AG10803 (cell line): ENCODE measurements at regions not wholly inside any gene's neighbourhood (a gene's known extent, or its start where the extent isn't known, plus 50 kb on each side); places are given as distances from the start of the nearest gene placed in this dataset.

ENCODE experiments used
- DNase-seq: peaks from one replicate; pipeline ENCODE4 v3.0.0; 2010; ENCODE audit warnings: low read depth
- H3K4me3 ChIP-seq: 2 replicates; pipeline ENCODE4 v1.5.1; 2011; ENCODE audit warnings: mild to moderate bottlenecking, low read length, control low read depth
- TF ChIP-seq, protein P1 (sequence below): conservative IDR thresholded peaks from 2 replicates; pipeline ENCODE4 v1.5.1; 2011; ENCODE audit warnings: mild to moderate bottlenecking, low read length, control low read depth, inconsistent platforms

DNA sequence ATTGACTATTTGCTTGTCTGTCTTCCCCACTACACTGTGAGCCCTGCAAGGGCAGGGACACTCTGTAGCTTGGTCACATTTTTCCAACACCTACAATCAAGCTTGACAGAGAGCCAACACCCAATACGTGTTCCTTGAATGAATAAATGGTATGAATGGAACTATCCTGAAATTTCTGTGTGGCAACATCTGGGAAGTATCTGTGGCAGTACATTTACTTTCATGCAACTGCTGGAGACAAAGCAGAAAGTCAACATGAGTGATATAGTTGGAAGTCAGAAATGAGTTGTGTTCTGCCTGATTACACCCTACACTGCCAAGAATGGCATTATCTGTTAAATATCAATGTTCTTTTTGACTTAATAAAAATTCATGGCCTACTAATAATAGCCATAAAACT lies 343.5 kb upstream of the F9 start:
- DNase-seq = no peak
- no peak overlapping the region for H3K4me3 ChIP-seq
- TF ChIP-seq, protein P1, sequence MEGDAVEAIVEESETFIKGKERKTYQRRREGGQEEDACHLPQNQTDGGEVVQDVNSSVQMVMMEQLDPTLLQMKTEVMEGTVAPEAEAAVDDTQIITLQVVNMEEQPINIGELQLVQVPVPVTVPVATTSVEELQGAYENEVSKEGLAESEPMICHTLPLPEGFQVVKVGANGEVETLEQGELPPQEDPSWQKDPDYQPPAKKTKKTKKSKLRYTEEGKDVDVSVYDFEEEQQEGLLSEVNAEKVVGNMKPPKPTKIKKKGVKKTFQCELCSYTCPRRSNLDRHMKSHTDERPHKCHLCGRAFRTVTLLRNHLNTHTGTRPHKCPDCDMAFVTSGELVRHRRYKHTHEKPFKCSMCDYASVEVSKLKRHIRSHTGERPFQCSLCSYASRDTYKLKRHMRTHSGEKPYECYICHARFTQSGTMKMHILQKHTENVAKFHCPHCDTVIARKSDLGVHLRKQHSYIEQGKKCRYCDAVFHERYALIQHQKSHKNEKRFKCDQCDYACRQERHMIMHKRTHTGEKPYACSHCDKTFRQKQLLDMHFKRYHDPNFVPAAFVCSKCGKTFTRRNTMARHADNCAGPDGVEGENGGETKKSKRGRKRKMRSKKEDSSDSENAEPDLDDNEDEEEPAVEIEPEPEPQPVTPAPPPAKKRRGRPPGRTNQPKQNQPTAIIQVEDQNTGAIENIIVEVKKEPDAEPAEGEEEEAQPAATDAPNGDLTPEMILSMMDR = no peak

DNA sequence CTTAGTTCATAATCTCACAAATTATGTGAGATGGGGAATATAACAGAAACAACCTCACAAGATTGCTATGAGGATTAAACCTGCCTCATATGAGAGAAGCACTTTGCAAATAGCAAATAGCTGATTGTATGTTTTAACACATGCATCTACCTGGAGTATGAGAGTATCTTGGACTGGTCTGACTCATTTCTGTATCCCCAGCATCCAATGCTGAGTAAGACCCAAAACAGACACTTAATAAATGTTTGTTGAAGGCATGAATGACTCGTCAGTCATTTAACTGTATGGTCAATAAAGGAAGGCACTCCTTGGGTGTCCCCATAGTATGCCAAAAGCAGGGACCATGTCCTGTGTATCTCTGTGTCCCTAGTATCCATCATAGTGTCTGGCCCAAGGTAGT lies 350.9 kb upstream of the F9 start:
- H3K4me3 ChIP-seq = no peak overlapping the region
- TF ChIP-seq, protein P1 = no peak
- no peak for DNase-seq

- no peak overlapping the region for H3K4me3 ChIP-seq
- no peak for DNase-seq
- TF ChIP-seq, protein P1 = no peak
These were observed 351.6 kb upstream of the F9 start for GRCh38 chrX:139178980-139179379.

DNA sequence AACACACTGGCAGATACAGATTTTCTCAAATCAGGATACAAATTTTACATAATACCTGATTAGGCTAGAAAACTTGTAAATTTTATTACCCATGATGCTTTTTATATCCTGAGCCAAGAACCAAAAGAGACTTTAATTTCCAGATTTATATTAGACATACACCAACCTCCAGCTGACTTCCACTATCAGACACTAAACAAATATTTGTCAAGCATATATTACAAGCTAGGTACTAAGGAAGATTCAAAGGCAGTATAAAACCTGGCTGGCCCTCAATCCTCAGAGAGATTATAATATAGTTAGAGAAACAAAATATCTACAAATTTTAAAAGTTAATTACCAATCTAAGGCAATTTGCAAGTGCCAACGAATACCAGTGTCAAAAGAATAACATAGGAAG lies 357.8 kb upstream of the F9 start:
- DNase-seq = no peak
- TF ChIP-seq, protein P1 = no peak
- H3K4me3 ChIP-seq = no peak overlapping the region

DNA sequence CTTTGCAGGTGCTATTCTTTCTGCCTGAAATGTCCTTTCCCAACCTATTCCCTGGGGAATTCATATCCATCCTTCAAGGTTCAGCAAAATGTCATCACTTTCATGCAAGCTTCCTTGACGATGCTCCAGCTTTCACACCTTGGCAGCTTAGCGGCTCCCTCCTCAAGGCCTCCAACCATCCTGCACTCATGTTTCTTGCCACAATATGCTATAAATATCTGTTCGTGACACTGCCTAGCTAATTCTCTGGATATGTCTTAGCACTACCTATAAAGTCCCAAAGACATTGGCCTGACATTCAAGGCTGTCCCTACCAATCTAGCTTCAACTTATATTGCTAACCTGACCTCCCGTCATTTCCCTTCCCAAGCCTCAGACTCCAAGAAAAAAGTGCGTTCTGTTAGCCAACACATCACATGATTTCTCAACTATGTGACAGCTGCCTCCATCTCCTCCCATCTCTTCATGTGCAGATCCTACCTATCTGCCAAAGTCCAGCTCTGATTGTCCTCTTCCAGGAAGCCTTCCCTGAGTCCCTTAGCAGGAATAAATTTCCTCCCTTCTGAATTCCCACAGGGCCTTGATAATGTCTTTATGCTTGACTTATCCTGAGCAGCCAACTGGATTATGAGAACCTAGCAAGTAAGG lies 359.9 kb upstream of the F9 start:
- TF ChIP-seq, protein P1 = no peak
- no peak overlapping the region for H3K4me3 ChIP-seq
- no peak for DNase-seq

- DNase-seq = no peak
- TF ChIP-seq, protein P1 = no peak
- no peak overlapping the region for H3K4me3 ChIP-seq
These were observed 363.3 kb upstream of the F9 start for GRCh38 chrX:139167282-139167681.

DNA sequence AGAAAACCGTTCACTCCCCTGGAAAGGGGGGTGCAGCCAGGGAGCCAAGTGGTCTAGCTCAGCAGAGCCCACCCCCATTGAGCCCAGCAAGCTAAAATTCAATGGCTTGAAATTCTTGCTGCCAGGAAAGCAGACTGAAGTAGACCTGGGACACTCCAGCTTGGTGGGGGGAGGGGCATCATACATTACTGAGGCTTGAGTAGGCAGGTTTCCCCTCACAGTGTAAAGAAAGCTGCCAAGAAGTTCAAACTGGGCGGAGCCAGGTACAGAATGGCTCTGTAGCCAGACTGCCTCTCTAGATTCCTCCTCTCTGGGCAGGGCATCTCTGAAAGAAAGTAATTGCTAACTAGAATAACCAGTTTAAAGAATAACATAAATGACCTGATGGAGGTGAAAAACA lies 372.3 kb upstream of the F9 start:
- TF ChIP-seq, protein P1 = no peak
- no peak overlapping the region for H3K4me3 ChIP-seq
- no peak for DNase-seq
